ENCODE measurements at regions not wholly inside any gene's neighbourhood (a gene's known extent, or its start where the extent isn't known, plus 50 kb on each side); places are given as distances from the start of the nearest gene placed in this dataset.
"Not testable (repeated sequence)": the region's sequence is repeated elsewhere in the genome, so short reads cannot be mapped to it uniquely, and the experiment has no call there.

DNA sequence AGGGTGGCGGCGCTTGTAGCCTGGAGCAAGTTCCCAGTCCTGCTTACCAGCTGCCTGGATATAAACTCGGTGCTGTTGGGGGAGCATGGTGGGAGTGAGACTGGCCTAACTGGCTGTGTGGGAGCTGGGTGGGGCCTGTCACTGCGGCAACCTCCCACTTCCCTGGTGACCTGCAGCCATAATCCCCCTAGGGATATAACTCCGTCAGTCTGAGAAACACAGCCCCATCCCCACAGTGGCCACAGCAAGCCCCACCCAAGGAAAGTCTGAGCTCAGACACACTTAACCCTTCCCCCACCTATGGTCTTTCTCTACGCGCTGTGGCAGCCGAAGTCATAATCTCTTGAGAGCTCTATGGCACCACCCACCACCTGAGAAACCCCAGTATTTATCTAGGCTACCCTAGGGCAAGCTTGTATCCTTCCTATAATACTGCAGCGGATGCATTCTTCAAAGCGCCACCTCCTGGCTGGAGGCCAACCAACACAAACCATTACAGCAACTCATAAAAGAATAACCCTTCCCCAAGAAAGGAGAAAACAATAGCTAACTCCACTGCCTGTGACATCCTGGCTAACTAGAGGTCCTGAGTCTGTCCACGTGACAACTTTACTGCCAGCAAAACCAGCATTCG, 57.4 kb downstream of the ZNF648 start:
- no peak for DNase-seq

DNA sequence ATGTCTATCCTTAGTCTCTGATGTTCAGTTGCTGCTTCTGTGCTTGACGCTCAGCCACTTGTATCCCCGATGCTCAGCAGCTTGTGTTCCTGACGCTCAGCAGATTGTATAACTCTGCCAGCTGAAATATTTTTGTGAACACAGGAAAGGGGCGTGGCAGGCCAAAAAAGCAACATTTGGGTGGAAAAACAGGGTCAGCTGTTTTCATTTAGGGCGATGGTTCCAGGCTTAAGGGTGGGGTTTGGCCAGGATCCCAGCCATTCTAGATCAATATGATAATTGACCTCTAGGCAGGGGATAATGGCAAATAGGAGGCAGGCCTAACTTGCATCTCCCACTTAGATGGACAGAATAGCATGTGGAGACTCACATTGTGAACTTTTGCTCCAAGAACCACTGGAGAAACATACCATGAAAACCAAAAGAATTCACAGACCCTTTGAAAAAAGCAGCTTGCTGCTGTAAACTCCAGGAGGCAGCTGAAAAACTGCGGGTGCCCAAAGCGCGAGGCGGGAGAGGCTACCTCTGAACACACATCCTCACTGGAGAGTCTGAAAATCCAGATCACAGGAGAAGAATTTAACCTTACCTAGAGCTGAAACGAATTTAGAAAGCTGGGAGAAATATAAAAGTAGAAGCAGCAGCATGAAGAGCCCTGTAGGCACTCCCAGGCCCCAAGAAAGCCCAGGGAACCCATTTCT, 58.3 kb downstream of the ZNF648 start:
- DNase-seq: no peak

DNA sequence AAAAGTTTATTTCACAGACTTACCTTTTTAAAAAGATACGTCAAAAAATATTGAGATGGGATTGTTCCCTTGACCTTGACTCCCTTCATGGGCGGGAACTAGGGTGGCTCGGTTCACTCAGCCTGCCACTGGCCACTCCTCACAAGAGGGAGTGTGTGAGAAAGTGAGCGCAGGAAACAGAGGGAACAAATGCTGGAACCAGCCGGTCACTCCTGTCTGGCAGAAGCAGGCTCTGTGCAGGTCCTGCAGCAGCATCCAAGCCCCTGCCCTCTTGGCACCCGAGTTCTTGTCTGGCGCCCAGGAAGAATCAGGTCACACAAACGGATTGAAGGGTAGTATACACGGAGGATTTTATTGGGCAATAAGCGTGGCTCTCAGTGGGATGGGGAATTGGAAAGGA, 58.9 kb downstream of the ZNF648 start:
- no peak for DNase-seq

- DNase-seq: no peak
Observed at GRCh38 chr1:181998858-181999257, 62.7 kb downstream of the ZNF648 start.

DNA sequence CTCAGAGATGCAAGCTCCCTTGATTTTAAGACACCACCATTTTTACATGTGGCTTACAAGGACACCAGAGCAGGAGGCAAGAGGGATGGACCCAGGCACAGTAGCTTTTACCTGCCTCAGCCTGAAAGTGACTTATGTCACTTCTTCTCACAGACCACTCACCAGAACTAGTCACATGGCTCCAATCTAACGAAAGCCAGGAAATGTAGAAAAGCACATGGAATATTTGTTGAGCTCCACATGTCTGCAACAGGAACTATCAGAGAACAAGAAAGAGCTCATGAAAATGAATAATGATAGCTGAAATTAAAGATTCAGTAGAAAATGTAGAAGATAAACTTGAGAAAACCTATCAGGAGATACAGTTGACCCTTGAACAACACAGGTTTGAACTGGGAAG, 69.4 kb downstream of the ZNF648 start:
- DNase-seq: no peak

GRCh38 chr1:181990728-181991127, 70.8 kb downstream of the ZNF648 start:
- no peak for DNase-seq

GRCh38 chr1:181989261-181989920, 72.1 kb downstream of the ZNF648 start:
- DNase-seq: no peak

- DNase-seq: no peak
Observed at GRCh38 chr1:181987996-181988395, 73.5 kb downstream of the ZNF648 start.

- DNase-seq: no peak
Observed at GRCh38 chr1:181987334-181987895, 74.1 kb downstream of the ZNF648 start.

DNA sequence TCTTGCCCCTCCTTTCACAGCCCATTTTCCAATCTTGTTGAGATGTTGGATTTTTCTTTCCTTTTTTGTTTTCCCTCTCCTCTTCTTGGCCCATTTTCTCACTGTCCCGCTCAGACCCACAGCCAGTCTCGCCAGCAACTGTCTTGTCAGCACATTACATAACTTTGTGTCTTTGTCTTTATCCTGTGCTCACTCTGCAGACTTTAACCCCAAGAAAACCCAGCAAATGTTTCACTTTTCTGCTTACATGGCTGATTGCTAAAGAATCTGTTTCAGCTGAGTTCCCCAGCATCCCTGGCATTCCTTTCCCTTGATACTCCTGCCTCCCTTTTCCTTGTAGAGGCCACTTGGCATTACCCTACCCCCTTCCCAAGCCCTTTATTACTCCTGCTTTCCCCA, 74.6 kb downstream of the ZNF648 start:
- DNase-seq: no peak

GRCh38 chr1:181985936-181986906, 75.3 kb downstream of the ZNF648 start:
- no peak for DNase-seq

- DNase-seq: no peak
Observed at GRCh38 chr1:181985281-181985680, 76.2 kb downstream of the ZNF648 start.

DNA sequence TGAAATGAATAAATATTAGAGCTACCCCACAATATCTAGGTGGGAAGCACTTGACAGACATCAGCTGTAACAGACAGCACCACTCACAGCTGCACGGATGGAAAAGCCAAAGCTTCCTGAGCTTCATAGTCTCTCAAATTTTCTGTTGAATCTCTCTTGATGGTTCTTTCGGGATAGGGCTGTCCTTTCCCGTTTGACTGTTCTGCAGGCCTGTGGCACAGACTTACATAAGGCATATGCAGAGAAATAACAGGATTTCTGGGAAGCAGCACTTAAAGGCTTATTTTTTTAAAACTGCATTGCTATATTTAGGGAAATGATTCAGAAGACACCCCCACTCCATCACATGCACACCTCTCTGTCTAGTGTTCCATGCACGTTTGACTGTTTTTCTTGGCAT, 77.5 kb downstream of the ZNF648 start:
- DNase-seq: no peak

DNA sequence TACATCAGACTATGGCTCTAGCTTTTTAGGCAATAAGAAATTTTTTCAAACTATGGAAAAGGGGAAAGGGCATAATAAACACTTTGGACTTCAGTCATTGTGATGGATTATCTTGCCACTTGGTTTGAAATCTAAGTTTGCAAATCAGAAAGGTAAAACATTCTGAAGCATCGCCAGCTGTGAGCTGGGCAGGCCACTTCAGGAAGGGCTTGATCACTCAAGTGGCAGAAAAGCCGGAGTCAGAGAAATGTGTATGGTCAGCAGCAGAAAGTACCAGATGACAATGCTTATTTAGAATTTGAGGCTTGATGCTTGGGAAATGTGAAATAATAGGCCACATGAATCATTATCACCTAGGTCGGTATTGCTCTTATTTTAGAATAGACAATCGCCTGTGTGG, 79.7 kb downstream of the ZNF648 start:
- no peak for DNase-seq

DNA sequence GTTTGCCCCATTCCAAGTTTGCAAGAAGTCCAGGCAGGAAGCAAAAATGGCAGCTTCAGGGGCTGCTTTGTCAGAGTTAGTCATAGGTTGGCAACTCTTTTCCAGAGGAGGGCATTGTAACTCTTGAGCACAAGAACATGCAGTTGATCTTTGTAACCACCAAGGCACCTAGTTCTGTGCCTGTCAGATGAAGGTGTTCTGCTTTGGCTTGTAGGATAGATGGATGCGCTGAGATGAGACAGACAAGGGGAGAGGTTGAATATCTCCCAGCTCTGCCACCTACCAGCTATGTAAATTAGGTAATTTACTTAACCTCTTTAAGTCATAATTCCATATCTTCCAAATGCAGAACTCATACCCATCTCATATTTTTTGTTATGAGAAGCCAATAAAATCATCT, 89.3 kb downstream of the ZNF648 start:
- DNase-seq: no peak

DNA sequence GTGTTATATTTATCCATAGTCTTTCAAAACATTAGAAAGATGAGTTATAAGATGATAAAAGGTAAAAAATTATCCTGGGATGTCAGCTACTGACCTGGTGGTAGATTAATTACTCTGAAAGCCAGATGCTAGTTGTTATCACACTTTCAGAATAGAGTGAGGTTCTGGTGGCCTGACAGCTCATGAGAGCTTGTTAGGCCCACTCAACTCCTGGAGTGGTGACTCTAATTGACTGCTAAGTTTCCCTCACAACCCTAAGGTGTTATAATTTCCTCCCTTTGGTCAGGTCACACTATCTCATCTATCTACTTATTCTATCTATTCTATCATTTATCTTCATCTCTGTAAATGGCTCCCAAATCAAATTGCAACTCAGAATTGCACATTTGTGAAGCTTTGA, 90.1 kb downstream of the ZNF648 start:
- no peak for DNase-seq

GRCh38 chr1:181969902-181970301, 91.6 kb downstream of the ZNF648 start:
- DNase-seq: no peak

GRCh38 chr1:181954696-181955095, 106.8 kb downstream of the ZNF648 start:
- not testable (repeated sequence) for DNase-seq

- not testable (repeated sequence) for DNase-seq
Observed at GRCh38 chr1:181954178-181954577, 107.3 kb downstream of the ZNF648 start.

DNA sequence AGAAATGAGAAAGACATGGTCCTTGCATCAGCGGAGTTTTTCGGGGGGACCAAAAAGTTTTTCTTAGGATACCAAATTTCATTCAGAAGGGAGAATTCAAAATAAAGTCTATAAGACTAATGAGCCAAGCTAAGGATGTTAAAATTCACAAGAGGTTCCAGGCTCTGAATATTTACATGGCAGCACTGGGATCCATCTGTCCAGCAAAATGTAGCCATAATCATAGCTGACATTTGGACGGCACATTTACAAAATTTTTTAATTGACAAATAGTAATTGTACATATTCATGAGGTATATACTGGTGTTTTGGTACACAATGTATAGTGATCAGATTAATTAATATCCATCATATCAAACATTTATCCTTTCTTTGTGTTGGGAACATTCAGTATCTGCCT, 107.9 kb downstream of the ZNF648 start:
- no peak for DNase-seq

DNA sequence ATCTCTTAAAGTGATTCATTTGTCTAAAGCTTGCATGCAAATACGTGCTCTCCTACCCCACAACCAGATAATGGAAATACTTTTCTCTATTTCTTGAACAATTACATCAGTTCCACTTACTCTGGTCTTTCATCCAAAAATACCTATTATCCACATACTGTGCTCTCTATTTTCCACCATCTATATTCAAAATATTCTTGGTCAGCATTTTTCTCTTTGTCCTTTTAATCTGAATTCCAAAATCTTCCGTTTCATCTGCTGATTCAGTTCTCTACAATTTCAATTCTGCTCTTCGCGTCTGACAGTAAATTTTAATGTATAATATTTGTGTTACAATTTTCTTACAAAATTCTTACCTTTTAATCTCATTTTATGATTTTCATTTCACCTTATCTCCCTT, 110.3 kb downstream of the ZNF648 start:
- DNase-seq: no peak

- no peak for DNase-seq
Observed at GRCh38 chr1:181949500-181949899, 112.0 kb downstream of the ZNF648 start.
